SK-N-SH treated with all-trans-retinoic acid at 6 μM for 48 hours (cell line): ENCODE measurements at regions not wholly inside any gene's neighbourhood (a gene's known extent, or its start where the extent isn't known, plus 50 kb on each side); places are given as distances from the start of the nearest gene placed in this dataset.

Source experiments
- CREB5 ChIP-seq: fragments of 250-450 bp; sonication (Bioruptor Pico); IDR thresholded peaks from 2 replicates; pipeline ENCODE4 v1.5.1; 2020; ENCODE audit warnings: low read depth, mild to moderate bottlenecking, moderate library complexity
- CSDC2 ChIP-seq: fragments of 250-450 bp; sonication (Bioruptor Pico); IDR thresholded peaks from 2 replicates; pipeline ENCODE4 v1.5.0; 2020; ENCODE audit warnings: mild to moderate bottlenecking, moderate library complexity
- OSR1 ChIP-seq: fragments of 250-450 bp; sonication (Bioruptor Pico); IDR thresholded peaks from 2 replicates; pipeline ENCODE4 v1.8.0; 2022; ENCODE audit warnings: moderate library complexity, mild to moderate bottlenecking, inconsistent platforms
- PATZ1 ChIP-seq: fragments of 250-450 bp; sonication (Bioruptor Pico); IDR thresholded peaks from 2 replicates; pipeline ENCODE4 v1.8.0; 2020; ENCODE audit warnings: mild to moderate bottlenecking, moderate library complexity, borderline replicate concordance
- ZFP3 ChIP-seq: fragments of 250-450 bp; sonication (Bioruptor Pico); IDR thresholded peaks from 2 replicates; pipeline ENCODE4 v1.5.0; 2020; ENCODE audit warnings: mild to moderate bottlenecking, moderate library complexity
- ZFP30 ChIP-seq: fragments of 450-650 bp; formaldehyde crosslinking; IDR thresholded peaks from 2 replicates; pipeline ENCODE4 v1.5.0; 2022; ENCODE audit warnings: mild to moderate bottlenecking, moderate library complexity

DNA sequence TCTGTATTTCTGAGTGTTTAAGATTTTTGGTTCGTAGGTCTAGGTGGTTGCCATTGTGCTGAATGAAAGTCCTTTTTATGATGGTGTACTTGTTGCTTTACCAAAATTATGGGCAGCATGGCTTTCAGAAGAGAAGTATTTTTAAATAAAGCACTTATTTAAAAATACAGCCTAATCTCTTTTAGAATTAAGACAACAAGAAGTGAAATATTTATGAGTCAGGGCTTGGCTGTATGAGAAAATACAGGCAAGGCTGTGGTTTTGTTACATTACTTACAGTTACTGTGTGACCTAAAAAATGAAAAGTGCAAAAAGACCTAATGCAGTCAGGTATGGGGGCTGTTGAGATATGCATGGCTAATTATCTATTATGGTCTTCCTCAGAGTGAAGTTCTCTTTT is 185.2 kb upstream of the PPP1R3A start:
- TF ChIP-seq CREB5, result no peak
- TF ChIP-seq PATZ1 (CRISPR knock-in tag), result no peak
- TF ChIP-seq CSDC2 (CRISPR knock-in tag), result no peak
- TF ChIP-seq ZFP3 (CRISPR knock-in tag), result no peak
- TF ChIP-seq ZFP30 (CRISPR knock-in tag), result no peak
- no peak for TF ChIP-seq OSR1 (CRISPR knock-in tag)
